ENCODE measurements at regions not wholly inside any gene's neighbourhood (a gene's known extent, or its start where the extent isn't known, plus 50 kb on each side); places are given as distances from the start of the nearest gene placed in this dataset.

DNA sequence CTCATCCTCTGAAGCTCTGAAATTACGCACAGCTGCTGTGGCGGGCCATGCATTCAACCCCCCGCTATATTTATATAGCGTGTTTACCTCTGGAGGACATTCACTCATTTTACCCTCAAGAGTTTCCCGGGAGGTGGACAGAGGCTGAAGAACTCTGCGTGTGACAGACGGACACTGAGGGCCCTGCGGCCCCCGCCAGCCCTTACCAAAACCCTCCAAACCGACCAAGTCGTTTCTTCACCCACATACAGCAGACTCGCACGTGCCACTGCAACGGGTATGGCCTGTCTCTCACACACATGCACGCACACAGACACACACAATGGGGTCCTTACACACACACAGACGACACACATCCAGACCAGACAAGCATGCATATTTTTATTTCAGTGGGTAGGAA lies 216.4 kb upstream of the FOXF1 start:
- Histone ChIP-seq H3K4me3 (replicated peaks in 1 of 3; ENCODE audit: insufficient read depth in 1 of 3, low read depth in 1 of 3, low read length in 3 of 3) (no peak overlapping the region), H3K27ac (ENCODE audit: insufficient read depth, low read depth, low read length) (no peak overlapping the region), H3K36me3 (ENCODE audit: control insufficient read depth in 2 of 2, extremely low read depth in 1 of 2, insufficient read depth in 2 of 2, low read length in 2 of 2) (no peaks in the 10 kb centered on the region), H3K9me1 (replicated peaks; ENCODE audit: control insufficient read depth, extremely low read depth, insufficient read depth, low read length) (no peaks in the 10 kb centered on the region), H3K4me2 (ENCODE audit: insufficient read depth, low read length) (no peak overlapping the region), H2AFZ (ENCODE audit: low read depth, low read length) (no peak overlapping the region), H3K79me2 (ENCODE audit: control insufficient read depth, insufficient read depth, low read length) (no peaks in the 10 kb centered on the region), H4K20me1 (replicated peaks; ENCODE audit: control insufficient read depth, extremely low read depth, insufficient read depth, low read length) (no peaks in the 10 kb centered on the region), H3K9me3 (replicated peaks; ENCODE audit: control insufficient read depth, insufficient read depth, low read length) (no peaks in the 10 kb centered on the region), H3K9ac (replicated peaks; ENCODE audit: extremely low read depth, insufficient read depth, low read length) (no peak overlapping the region), H3K4me1 (ENCODE audit: control insufficient read depth, extremely low read depth, insufficient read depth, low read length) (no peaks in the 10 kb centered on the region), H3K27me3 (ENCODE audit: control insufficient read depth in 2 of 2, insufficient read depth in 2 of 2, low read length in 2 of 2) (peaks cover 61% of the 10 kb centered on the region in 2 experiments)
- TF ChIP-seq JUN (IDR thresholded peaks at IDR 0.05; ENCODE audit: borderline replicate concordance, insufficient read depth, insufficient read length, low read depth) (no peak), GATA2 (IDR thresholded peaks at IDR 0.05; ENCODE audit: insufficient read depth, insufficient read length, low read depth, low read length) (no peak)
- no peak for DNase-seq (ENCODE audit: low read depth, low spot score)
- dilution Hi-C loops (cut with MboI; ENCODE audit: extremely low pct_ligation_motif_present, low sequenced_read_pairs) (no loop called here), intact Hi-C loops (cut with micrococcal nuclease) (no loop called here)
- POLR2A ChIA-PET, result no interaction called here
- FAIRE-seq, result no peak
- BruUV-seq (replicated peaks), result no TSS peak
- CTCF ChIA-PET, result no interaction called here

DNA sequence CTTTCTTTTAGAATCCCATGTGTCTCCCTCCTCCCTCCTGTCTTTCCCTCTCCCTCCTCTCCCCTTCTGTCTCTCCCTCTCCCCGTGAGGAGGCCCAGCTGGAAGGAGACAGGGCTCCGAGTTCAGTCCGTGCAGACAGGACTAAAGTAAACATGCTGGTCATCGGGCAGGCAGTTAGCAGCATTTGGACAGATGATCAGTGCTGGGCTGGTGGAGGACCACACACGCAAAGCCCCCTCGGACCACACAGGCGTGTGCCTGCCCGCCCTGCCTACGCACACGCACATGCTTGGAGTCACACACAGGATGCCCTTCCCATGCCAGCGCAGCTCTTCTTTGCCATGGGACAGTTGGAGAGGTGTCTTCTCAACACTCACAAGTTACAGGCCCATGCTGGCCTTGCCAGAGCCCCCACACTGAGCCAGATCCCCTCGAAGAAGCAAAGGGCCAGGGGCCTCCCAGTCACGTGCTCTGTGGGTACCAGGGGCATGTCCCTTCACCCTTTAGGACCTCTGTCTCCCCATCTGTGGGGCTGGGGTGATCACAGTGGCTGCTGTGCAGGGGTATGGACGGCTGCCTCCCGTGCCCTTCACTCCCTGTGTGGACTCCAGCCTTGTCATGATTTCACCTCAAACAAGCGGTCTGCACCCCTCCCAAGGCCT lies 215.7 kb upstream of the FOXF1 start:
- no peaks in the 10 kb centered on the region for H4K20me1 ChIP-seq (replicated peaks; ENCODE audit: control insufficient read depth, extremely low read depth, insufficient read depth, low read length)
- no peaks in the 10 kb centered on the region for H3K4me1 ChIP-seq (ENCODE audit: control insufficient read depth, extremely low read depth, insufficient read depth, low read length)
- H3K27me3 ChIP-seq (ENCODE audit: control insufficient read depth in 2 of 2, insufficient read depth in 2 of 2, low read length in 2 of 2), result peaks cover 58 to 61% of the 10 kb centered on the region in 2 experiments
- no peak overlapping the region for H3K4me3 ChIP-seq (replicated peaks in 1 of 3; ENCODE audit: insufficient read depth in 1 of 3, low read depth in 1 of 3, low read length in 3 of 3)
- CTCF ChIA-PET, result no interaction called here
- H3K27ac ChIP-seq (ENCODE audit: insufficient read depth, low read depth, low read length), result no peak overlapping the region
- TF ChIP-seq, protein P1, sequence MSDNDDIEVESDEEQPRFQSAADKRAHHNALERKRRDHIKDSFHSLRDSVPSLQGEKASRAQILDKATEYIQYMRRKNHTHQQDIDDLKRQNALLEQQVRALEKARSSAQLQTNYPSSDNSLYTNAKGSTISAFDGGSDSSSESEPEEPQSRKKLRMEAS (IDR thresholded peaks at IDR 0.05; ENCODE audit: insufficient read depth, insufficient read length), result no peak
- no peak for TF ChIP-seq MYC (IDR thresholded peaks at IDR 0.05; ENCODE audit: low read depth, low read length)
- no peak for TF ChIP-seq EZH2 (IDR thresholded peaks at IDR 0.05; ENCODE audit: borderline replicate concordance, low read depth, low read length, severe bottlenecking)
- no peak for DNase-seq (ENCODE audit: low read depth, low spot score)
- no TSS peak for BruUV-seq (replicated peaks)
- H2AFZ ChIP-seq (ENCODE audit: low read depth, low read length), result no peak overlapping the region
- no peaks in the 10 kb centered on the region for H3K9me3 ChIP-seq (replicated peaks; ENCODE audit: control insufficient read depth, insufficient read depth, low read length)
- H3K9ac ChIP-seq (replicated peaks; ENCODE audit: extremely low read depth, insufficient read depth, low read length), result no peak overlapping the region
- POLR2A ChIA-PET, result no interaction called here
- H3K36me3 ChIP-seq (ENCODE audit: control insufficient read depth in 2 of 2, extremely low read depth in 1 of 2, insufficient read depth in 2 of 2, low read length in 2 of 2), result no peaks in the 10 kb centered on the region
- no peak overlapping the region for H3K4me2 ChIP-seq (ENCODE audit: insufficient read depth, low read length)
- intact Hi-C loops (cut with micrococcal nuclease) (no loop called here), dilution Hi-C loops (cut with MboI; ENCODE audit: extremely low pct_ligation_motif_present, low sequenced_read_pairs) (no loop called here)
- FAIRE-seq, result no peak
- H3K9me1 ChIP-seq (replicated peaks; ENCODE audit: control insufficient read depth, extremely low read depth, insufficient read depth, low read length), result no peaks in the 10 kb centered on the region
- no peaks in the 10 kb centered on the region for H3K79me2 ChIP-seq (ENCODE audit: control insufficient read depth, insufficient read depth, low read length)

All from endothelial cell of umbilical vein (primary cell).